Stimulated activated CD4-positive, alpha-beta T cell treated with anti-CD3 and anti-CD28 coated beads, Interleukin-1b, Interleukin-23, amount 100 ng/mL, for 1 hour (primary cell): ENCODE measurements at regions not wholly inside any gene's neighbourhood (a gene's known extent, or its start where the extent isn't known, plus 50 kb on each side); places are given as distances from the start of the nearest gene placed in this dataset.

Source experiments
- DNase-seq, 2 donors: peaks; one replicate each; pipeline ENCODE4 v3.0.0-alpha.2; 2020; ENCODE audit warnings: low read depth in 2 of 2

- DNase-seq = no peak
Measured at GRCh38 chr5:155408465-155408864, 394.9 kb downstream of the KIF4B start.

- no peak for DNase-seq
Measured at GRCh38 chr5:155416765-155417164, 403.2 kb downstream of the KIF4B start.

DNA sequence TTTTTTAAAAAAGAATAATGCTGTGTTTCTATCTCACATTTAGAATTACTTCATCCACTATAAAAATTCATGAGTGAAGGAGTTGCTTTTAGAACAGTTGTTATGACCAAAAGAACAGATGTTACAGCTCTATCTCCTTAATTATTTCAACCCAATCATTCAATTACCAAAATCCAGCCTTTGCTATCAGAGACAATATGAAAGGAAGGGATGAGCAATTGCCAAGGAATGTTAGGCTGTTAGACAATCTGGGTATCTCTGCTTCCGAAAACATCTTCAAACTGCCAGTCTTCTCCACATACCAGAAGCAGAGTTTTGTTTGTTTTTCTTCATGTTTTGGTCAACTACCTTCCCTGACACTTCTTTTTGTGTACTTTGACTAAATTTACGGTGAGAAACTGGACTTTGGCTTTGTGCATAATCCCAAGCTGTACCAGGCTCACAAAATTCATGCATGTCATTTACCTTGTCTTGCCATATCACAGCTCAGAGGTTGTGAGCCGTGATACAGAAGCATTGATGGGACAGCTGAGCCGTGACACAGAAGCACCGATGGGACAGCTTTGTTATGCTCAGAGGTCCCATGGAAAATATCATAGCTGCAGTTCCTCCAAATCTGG is 405.5 kb downstream of the KIF4B start:
- DNase-seq = no peak

DNA sequence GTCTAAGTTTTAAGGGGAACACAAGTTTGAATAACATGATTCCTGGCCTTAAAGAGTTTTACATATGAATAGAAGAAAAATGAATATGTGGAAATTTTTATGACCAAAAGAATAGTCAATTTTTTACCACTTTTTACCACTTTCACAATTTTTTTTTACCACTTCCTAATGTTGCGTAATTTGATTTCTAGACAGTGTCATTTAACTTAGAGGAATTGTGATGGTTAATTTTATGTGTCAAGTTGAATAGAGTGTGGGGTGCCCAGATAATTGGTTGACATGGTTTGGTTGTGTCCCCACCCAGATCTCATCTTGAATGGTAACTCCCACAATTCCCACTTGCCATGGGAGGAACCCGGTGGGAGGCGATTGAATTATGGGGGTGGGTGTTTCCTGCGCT is 416.6 kb downstream of the KIF4B start:
- no peak for DNase-seq

DNA sequence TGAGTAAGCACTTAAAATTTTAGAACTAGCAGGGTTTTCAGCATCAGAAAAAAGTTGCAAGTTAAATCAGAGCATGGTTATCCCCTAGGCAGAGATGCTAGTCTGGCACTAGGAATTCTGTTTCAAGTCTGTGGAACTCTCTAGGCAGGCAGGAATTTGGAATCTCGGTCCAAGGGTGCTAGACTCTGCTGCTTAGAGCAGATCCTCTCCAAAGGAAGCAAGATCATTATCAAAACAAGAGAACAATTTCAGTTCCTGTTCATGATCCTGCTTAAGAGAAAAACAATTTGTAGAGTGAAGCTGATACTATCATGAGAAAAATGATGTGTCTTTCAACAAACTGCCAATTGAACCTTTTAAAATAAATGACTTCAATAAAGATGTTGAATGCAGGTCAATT is 420.7 kb downstream of the KIF4B start:
- no peak for DNase-seq

- no peak for DNase-seq
Measured at GRCh38 chr5:155434681-155435080, 421.1 kb downstream of the KIF4B start.

DNA sequence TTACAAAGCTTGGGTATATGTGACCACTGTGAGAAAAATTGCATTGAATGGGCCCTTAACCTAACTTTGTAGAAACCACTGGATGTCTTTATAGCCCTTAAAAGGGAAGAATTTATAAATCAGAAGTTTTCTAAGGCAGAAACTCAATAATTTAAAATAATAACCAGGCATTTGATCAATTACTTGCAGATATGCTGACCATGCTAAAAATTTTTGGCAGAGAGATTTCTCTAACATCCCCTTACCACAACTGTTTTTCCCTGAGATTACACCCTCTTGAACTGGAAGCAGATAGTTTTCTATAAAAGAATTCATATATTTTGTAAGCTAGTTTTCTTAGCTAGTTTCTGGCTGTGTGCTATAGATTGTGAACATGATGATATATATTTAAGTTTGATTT is 428.3 kb downstream of the KIF4B start:
- DNase-seq = no peak

DNA sequence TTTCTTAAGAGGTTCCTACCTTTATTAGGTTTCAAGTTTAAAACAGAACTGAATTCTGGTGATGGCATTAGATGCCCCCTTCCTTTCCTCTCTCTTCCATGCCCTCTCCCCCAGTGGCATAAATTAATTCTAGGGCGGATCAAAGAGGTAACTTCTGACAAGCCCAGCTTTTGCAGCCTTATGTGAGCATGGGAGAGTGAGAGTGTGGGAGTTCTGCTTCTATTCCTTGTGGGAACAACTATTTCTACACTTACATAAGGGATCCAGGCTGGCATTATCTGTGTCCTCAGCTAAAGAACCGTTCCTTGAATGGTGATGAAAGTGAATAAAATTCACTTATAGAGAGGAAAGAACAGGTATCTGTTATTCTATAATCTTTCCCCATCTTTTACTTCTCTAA is 437.6 kb downstream of the KIF4B start:
- no peak for DNase-seq

- no peak for DNase-seq
Measured at GRCh38 chr5:155455791-155456514, 442.4 kb downstream of the KIF4B start.

DNA sequence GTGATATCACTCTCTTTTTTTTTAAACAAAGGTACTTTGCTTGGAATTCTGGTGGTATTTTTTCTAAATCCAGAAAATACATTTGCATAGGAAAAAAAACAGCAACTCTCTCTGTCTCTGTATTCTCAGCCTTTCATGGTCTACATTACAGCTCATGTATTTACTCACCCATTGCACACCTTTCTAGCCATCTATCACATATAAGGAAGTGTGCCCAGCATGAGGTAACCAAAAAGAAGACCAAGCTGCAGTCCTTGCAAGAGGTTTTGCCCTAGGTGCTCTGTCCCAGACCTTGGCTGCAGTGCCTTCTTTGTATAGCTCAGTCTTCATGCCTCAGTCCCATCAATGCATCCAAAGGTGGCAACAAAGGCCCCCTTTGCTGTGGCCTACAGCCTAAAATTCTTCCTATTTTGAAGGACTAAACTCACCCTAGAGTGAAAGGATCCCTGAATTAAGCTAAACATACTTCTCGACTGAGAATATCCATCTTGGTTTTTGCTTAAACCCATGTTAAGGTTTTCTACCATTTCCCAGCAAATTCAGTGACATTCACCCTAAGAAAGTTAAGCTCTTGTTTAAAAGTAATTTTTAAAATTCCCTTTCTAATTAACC is 446.4 kb downstream of the KIF4B start:
- DNase-seq = no peak

DNA sequence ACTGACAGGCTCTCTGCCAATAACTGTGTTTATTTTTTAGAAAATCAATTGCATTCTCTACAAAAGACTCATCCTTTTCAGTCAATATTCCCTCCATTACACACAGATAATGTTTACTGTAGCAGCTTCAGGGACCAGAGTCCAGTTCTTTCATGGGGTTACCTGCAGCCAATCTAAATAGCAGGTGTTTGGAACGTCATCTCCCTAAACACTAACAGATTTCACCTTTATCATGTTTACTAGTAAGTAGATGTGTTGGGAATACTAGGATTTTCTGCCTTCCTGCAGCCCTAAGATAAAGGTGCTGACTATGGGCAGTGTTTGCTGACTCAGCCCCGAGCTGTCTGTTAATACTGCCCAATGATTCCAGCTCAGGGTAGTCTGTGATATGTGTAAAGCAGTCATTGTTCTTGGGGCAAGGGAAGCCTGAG is 447.0 kb downstream of the KIF4B start:
- DNase-seq = no peak

DNA sequence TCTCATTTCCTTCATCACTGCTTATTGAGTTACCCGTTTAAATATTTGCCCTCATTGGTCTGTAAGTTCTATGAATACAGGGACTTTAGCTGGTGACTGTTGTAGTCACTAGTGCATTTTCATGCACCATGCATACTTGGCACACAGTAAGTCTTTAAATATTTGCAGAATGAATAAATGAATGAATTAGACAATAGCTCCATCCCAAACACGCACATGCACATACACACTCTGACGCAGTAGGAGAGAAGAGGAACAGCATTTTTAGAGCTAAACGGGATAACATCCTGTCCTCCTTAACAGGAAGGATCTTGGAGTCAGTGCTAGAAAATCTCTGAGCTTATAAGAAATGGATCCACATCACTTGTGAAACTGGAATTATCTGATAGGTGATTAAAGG is 447.7 kb downstream of the KIF4B start:
- no peak for DNase-seq

- no peak for DNase-seq
Measured at GRCh38 chr5:155466851-155467250, 453.3 kb downstream of the KIF4B start.

- DNase-seq = no peak
Measured at GRCh38 chr5:155471027-155471426, 457.5 kb downstream of the KIF4B start.

GRCh38 chr5:155472780-155473179 is 459.2 kb downstream of the KIF4B start:
- DNase-seq = no peak

DNA sequence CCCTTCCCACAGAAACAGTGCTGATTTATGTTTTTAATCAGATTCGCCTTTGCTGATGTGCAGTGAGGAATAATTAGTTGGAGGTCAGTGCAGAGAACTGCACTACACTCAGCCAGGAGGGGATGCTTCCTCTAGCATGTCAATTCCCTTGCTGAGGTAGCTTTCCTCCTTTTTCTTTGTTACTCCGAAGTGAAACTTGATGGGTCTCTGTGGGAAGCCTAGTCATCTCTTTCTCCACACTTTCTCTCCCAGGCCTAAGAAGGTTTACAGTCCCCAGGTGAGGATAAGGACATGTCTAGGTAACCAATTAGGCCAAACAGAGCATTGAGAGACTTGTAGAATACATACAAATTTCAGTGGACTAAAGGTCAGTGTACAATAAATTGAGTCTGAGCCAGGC is 461.8 kb downstream of the KIF4B start:
- DNase-seq = no peak

DNA sequence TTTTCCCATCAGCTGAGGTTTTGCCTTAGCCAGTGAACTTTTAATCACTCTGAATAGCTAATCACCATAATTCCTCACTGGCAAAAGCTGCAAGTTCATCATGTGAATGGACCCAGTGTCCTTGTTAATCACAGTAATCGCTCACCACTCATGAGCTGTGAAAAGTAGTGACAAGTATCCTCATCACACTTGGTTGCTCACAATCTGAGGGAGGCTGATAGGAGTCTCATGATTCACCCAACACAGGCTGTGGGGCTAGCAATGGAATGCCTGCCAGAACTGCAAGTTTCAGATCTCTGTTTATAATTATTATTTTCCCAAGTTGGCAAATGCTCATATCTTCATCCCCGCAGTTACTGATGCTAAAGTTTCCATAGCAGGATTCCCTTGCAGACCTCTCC is 467.2 kb downstream of the KIF4B start:
- no peak for DNase-seq

DNA sequence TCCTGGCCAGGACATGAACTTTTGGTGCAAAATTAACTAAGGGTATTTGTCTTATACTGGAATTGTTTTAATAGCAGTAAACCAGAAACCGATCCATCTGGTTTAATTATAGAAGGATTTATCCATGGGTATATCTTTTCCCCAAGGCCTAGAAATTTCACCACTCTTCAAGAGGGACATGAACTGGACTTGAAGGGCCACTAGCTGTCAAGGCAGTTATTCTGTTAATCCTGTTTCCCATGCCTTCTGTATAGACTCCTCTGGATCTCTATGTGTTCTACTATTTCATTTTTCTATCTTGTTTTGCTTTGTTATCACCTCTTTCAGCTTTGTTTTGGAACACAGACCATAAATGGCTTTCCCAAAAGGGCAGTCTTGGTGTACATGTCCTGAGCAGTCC is 467.6 kb downstream of the KIF4B start:
- no peak for DNase-seq

GRCh38 chr5:155482428-155482827 is 468.9 kb downstream of the KIF4B start:
- DNase-seq = no peak

DNA sequence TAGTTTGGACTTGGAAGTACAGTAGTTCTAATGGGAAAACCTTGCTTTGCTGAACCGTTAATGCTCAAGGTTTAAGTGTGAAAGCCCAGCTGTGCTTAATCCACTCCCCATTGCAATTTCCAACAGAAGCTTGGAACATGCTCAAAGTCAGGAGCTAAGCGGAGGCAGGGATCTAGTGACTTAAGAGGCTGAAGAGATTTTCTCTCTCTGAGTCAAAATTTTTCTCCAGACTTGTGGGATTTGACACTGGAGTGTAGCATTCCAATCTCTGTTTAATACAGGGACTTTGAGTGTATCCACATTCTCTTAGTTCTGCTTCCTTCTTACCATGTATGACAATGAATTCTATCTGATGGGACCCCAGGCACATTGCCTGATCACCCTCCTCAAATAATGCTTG is 471.8 kb downstream of the KIF4B start:
- no peak for DNase-seq

DNA sequence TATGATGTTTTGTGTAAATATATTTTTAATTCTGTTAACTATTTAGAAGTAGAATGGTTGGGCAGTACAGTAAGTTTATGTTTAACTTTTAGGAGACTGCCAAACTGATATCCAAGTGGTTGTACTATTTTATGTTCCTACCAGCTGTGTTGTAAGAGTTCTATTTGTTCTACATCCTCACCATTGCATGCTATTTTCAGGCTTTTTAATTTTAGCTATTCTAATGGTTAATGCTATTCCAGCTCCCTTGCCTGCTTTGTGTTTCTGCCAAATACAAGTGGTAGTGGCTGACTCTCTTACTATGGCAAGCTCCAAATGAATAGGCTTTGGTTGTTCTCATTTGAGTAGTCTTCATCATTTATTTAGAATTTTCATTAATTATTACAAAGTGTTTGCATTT is 476.4 kb downstream of the KIF4B start:
- no peak for DNase-seq

DNA sequence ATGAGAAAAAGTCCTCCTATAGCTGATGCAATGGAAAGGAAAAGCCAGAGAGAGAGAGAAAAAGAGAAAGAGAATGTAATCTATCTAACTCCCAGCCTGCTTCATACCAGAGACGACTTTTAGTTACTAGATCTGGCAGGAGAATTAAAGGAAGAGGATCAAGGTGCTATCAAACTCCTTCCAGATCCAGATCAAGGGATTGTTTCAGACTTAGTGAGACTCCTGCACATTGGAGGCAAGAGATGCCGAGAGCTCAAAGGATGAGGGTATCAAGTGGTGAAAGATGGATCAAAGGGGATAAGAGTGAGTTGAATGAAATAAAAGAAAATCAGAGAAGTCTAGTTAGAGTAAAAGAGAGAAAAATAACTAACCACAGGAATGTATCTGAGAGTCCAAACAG is 478.6 kb downstream of the KIF4B start:
- no peak for DNase-seq

DNA sequence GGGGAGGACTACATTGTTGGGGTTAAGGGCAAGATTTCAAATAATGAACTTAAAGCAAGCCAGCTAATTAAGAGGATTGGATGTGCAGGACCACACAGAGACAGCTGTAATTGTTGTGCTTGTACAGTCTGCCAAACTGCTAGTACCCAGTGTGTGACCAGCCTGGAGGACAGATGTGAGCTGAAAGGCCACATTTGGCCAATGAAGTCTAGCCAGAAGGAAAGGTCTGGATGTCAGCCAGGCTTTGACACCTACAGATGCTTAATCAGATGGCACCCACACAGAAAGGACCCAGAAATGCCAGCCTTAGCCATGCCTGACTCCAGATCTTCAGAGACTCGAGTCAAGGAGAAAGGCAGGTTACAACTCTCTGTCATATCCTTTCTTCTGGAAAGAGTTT is 491.1 kb downstream of the KIF4B start:
- no peak for DNase-seq
